K562 (cell line): ENCODE measurements at regions not wholly inside any gene's neighbourhood (a gene's known extent, or its start where the extent isn't known, plus 50 kb on each side); places are given as distances from the start of the nearest gene placed in this dataset.

Experiments used
- ARNT ChIP-seq, 2 experiments: fragments of 450-650 bp; IDR thresholded peaks; 2 replicates each; pipeline ENCODE4 v1.6.1; 2016; ENCODE audit warnings: mild to moderate bottlenecking in 1 of 2
- CTCF ChIP-seq, 3 experiments: IDR thresholded peaks in 2 of 3; conservative IDR thresholded peaks in 1 of 3; 2 replicates each; pipeline ENCODE4 v1.5.1; 2011 to 2012; ENCODE audit warnings: low read length in 3 of 3, mild to moderate bottlenecking in 3 of 3, control low read depth in 2 of 3, improper control_type of control experiment in 1 of 3, inconsistent platforms in 1 of 3, low read depth in 1 of 3, mixed read lengths in 1 of 3, moderate library complexity in 1 of 3; ENCODE audit not compliant: insufficient read depth in 2 of 3
- EP300 ChIP-seq: IDR thresholded peaks from 2 replicates; pipeline ENCODE4 v1.6.1; 2012; ENCODE audit warnings: low read length, improper control_type of control experiment
- FUS ChIP-seq: fragments of 200-400 bp; formaldehyde crosslinking; optimal IDR thresholded peaks from 2 replicates; pipeline ENCODE3; 2017; ENCODE audit warnings: low read depth, low read length
- KDM4B ChIP-seq, 2 experiments: fragments of 450-650 bp in 1 of 2; sonication (generic) in 1 of 2; IDR thresholded peaks; 2 replicates each; pipeline ENCODE4 v1.6.1; 2016 to 2017; ENCODE audit warnings: borderline replicate concordance in 2 of 2, antibody characterized with exemption in 1 of 2, low read depth in 1 of 2, mild to moderate bottlenecking in 1 of 2
- LEF1 ChIP-seq: fragments of 450-650 bp; IDR thresholded peaks from 2 replicates; pipeline ENCODE4 v1.6.1; 2016; ENCODE audit warnings: mild to moderate bottlenecking
- POLR2G ChIP-seq: fragments of 200-400 bp; formaldehyde crosslinking; IDR thresholded peaks from 2 replicates; pipeline ENCODE4 v1.6.1; 2017; ENCODE audit warnings: low read depth, mild to moderate bottlenecking, antibody characterized with exemption, low read length, moderate library complexity
- TCF15 ChIP-seq: fragments of 250-450 bp; sonication (Bioruptor Pico); IDR thresholded peaks from 2 replicates; pipeline ENCODE4 v1.8.0; 2022; ENCODE audit warnings: moderate library complexity, mild to moderate bottlenecking, inconsistent platforms
- U2AF2 ChIP-seq: fragments of 200-400 bp; formaldehyde crosslinking; optimal IDR thresholded peaks from 2 replicates; pipeline ENCODE3; 2017; ENCODE audit warnings: low read depth, mild to moderate bottlenecking, low read length
- ZHX1 ChIP-seq: fragments of 150-350 bp; conservative IDR thresholded peaks from 2 replicates; pipeline ENCODE4 v1.6.1; 2014; ENCODE audit warnings: low read length
- ZNF507 ChIP-seq: conservative IDR thresholded peaks from 2 replicates; pipeline ENCODE4 v1.6.1; 2017; ENCODE audit warnings: missing genetic modification characterization, missing compliant biosample characterization

GRCh38 chr3:124560666-124561215 lies 169.5 kb upstream of the UMPS start:
- TF ChIP-seq LEF1 = no peak
- TF ChIP-seq POLR2G = no peak
- no peak for TF ChIP-seq ZNF507 (tag)
- no peak for TF ChIP-seq ZHX1
- TF ChIP-seq FUS = no peak
- TF ChIP-seq U2AF2 = no peak
- no peak for TF ChIP-seq ARNT (IDR thresholded peaks at IDR 0.05)
- no peak for TF ChIP-seq CTCF (IDR thresholded peaks at IDR 0.05 in 2 of 3, conservative IDR thresholded peaks at IDR 0.05 in 1 of 3; ENCODE audit: insufficient read depth in 2 of 3, low read depth in 1 of 3, low read length in 3 of 3)
- TF ChIP-seq EP300 = no peak
- TF ChIP-seq TCF15 (CRISPR knock-in tag) = no peak
- TF ChIP-seq KDM4B (IDR thresholded peaks at IDR 0.05; ENCODE audit: borderline replicate concordance in 2 of 2, low read depth in 1 of 2) = no peak
